ENCODE measurements at regions not wholly inside any gene's neighbourhood (a gene's known extent, or its start where the extent isn't known, plus 50 kb on each side); places are given as distances from the start of the nearest gene placed in this dataset.
A peak's percentile ranks its signal among the peaks of the same experiment; 100 is the strongest.

DNA sequence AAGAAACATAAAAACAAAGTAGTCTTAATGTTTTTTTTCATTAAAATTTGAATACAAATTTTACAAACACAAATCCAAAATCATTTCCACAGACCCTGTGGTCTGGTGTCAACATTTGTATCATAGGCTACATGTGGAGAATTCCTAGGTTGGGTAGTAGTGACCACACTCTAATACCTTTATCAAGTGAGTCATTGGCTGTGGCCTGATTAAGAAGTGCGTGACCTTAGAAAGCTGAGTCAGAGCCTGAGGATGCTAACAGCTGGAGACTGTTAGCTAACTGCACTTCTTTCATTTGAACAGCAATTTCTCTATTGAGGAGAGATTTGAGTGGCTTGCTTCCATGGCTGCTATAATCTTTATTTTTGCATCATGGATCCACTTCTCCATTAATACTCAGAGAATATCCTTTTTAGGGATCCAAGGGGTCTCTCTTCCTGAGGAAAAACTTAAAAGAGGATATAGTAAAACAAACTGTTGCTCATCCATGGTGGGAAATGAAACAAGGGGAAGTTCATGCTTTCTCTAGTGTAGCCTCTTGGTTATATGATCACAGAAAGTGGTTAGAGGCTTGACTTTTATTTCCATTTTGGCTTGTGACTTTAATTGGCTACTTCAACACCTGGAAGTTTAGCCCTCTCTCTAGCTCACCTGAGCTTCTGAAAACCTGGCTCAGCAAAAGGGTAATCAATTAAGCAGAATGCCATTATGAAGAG, 335.8 kb downstream of the PABPC4L start:
- TF ChIP-seq, protein P1, sequence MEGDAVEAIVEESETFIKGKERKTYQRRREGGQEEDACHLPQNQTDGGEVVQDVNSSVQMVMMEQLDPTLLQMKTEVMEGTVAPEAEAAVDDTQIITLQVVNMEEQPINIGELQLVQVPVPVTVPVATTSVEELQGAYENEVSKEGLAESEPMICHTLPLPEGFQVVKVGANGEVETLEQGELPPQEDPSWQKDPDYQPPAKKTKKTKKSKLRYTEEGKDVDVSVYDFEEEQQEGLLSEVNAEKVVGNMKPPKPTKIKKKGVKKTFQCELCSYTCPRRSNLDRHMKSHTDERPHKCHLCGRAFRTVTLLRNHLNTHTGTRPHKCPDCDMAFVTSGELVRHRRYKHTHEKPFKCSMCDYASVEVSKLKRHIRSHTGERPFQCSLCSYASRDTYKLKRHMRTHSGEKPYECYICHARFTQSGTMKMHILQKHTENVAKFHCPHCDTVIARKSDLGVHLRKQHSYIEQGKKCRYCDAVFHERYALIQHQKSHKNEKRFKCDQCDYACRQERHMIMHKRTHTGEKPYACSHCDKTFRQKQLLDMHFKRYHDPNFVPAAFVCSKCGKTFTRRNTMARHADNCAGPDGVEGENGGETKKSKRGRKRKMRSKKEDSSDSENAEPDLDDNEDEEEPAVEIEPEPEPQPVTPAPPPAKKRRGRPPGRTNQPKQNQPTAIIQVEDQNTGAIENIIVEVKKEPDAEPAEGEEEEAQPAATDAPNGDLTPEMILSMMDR (IDR thresholded peaks at IDR 0.05) = no peak
- intact Hi-C loops (cut with DNase I) = no loop called here
- ATAC-seq (peak; percentile 90), DNase-seq (no peak)
- no peaks in the 10 kb centered on the region for H3K9me3 ChIP-seq
- no peak overlapping the region for H3K27ac ChIP-seq
- no peaks in the 10 kb centered on the region for H3K36me3 ChIP-seq
- no peak overlapping the region for H3K4me3 ChIP-seq
- no peaks in the 10 kb centered on the region for H3K27me3 ChIP-seq
- no peaks in the 10 kb centered on the region for H3K4me1 ChIP-seq

- Histone ChIP-seq H3K4me3 (no peak overlapping the region), H3K9me3 (no peaks in the 10 kb centered on the region), H3K36me3 (no peaks in the 10 kb centered on the region), H3K27me3 (no peaks in the 10 kb centered on the region), H3K27ac (no peak overlapping the region), H3K4me1 (no peaks in the 10 kb centered on the region)
- ATAC-seq (no peak), DNase-seq (no peak)
- intact Hi-C loops (cut with DNase I) = no loop called here
- TF ChIP-seq, protein P1 (IDR thresholded peaks at IDR 0.05) = no peak
These were observed 338.4 kb downstream of the PABPC4L start for GRCh38 chr4:133863153-133863552.

DNA sequence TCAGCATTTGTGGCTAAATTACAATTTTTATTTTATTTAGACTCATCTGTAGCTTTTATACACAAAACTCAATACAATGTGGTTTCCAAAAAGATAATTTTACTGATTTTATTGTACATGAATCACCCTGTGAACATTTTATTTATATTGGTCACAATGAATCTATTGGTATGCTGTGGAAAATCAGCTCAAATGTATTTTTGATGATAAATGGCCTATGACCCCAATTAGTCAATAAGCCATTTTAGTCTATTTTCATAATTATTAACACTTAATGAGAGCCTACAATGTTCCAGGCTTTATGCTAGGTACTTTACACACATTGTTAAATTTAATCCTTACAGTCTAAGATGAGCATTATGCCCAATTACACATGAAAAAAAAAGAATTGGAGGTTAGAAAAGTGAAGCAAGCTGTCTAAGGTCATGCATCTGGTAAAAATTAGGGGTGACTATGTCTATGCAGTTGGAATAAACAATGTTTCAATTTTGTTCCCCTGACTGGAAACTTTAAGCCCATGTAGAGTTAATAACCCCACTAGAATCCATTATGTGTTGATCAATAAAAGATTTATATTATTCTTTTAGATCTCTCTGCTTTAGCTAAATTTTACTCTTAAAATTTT, 344.7 kb downstream of the PABPC4L start:
- H3K4me3 ChIP-seq = no peak overlapping the region
- TF ChIP-seq, protein P1 (IDR thresholded peaks at IDR 0.05) = no peak
- no peaks in the 10 kb centered on the region for H3K9me3 ChIP-seq
- H3K36me3 ChIP-seq = no peaks in the 10 kb centered on the region
- no peaks in the 10 kb centered on the region for H3K27me3 ChIP-seq
- intact Hi-C loops (cut with DNase I) = no loop called here
- no peak overlapping the region for H3K27ac ChIP-seq
- H3K4me1 ChIP-seq = no peaks in the 10 kb centered on the region
- no peak for DNase-seq
- no peak for ATAC-seq

DNA sequence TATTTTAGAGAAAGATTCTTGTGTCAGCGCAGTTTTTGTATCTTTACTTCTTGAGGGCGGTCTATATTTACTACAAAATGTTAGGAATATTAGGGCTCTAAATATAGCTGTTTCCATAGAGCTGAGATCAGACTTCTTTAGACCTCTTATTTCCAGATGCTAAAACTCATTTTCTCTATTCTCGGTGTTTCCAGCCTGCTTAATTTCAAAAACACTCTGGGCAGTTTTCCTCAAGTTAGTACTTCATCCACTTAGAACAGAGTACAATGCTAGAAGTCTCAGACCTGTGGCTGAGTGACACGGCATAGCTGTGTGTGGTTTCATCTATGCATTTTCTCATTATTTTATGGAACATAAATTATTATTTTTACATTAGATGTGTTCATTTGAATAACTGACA, 346.6 kb downstream of the PABPC4L start:
- H3K9me3 ChIP-seq = no peaks in the 10 kb centered on the region
- intact Hi-C loops (cut with DNase I) = no loop called here
- no peaks in the 10 kb centered on the region for H3K36me3 ChIP-seq
- no peak overlapping the region for H3K4me3 ChIP-seq
- no peak overlapping the region for H3K27ac ChIP-seq
- TF ChIP-seq, protein P1 (IDR thresholded peaks at IDR 0.05) = no peak
- H3K4me1 ChIP-seq = no peaks in the 10 kb centered on the region
- no peak for ATAC-seq
- H3K27me3 ChIP-seq = no peaks in the 10 kb centered on the region
- DNase-seq = no peak

DNA sequence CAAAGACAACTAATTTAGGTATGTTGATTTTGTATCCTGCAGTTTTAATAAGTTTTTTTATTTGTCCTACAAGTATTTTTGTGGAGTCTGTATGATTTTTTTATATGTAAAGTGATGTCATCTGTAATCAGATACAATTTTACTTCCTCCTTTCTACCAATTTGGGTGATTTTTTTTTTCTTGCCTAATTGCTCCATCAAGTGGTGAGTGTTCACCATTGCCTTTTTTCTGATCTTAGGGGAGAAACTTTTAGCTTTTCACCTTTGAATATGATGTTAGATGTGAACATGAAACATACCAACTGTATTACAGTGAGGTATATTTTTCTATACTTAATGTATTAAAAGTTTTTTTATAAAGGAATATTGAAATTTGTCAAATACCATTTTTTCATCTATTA, 362.3 kb downstream of the PABPC4L start:
- intact Hi-C loops (cut with DNase I) = no loop called here
- peaks cover 0 to 39% of the 10 kb centered on the region in 2 donors for H3K9me3 ChIP-seq
- ATAC-seq = no peak

More for the DNA sequence above, 362.3 kb downstream of the PABPC4L start:
- no peak overlapping the region for H3K27ac ChIP-seq
- no peak for DNase-seq
- H3K4me3 ChIP-seq = no peak overlapping the region
- TF ChIP-seq, protein P1 (IDR thresholded peaks at IDR 0.05) = no peak
- no peaks in the 10 kb centered on the region for H3K27me3 ChIP-seq
- no peaks in the 10 kb centered on the region for H3K36me3 ChIP-seq
- H3K4me1 ChIP-seq = no peaks in the 10 kb centered on the region
